HCT116 (cell line): ENCODE measurements at regions not wholly inside any gene's neighbourhood (a gene's known extent, or its start where the extent isn't known, plus 50 kb on each side); places are given as distances from the start of the nearest gene placed in this dataset.

Source experiments
- ATAC-seq: fragments of 200-7000 bp; cut with Tn5 transposase; 2 replicates; pipeline ENCODE4 v1.9.1; 2020; ENCODE audit warnings: mild to moderate bottlenecking, moderate library complexity
- BruUV-seq: library from RNA; stranded (reverse); fragments of 400-500 nt; replicated peaks from 2 replicates; lab custom pipeline; 2021; lab: Mats Ljungman, UMichigan
- CTCF ChIA-PET: fragments of 300-600 bp; sonication (Branson Sonifier 250); formaldehyde crosslinking; loops from one replicate; lab custom pipeline; 2021; ENCODE audit warnings: antibody characterized with exemption; lab: Charles Lee
- POLR2A ChIA-PET: fragments of 300-600, 350-600 bp; sonication (Branson Sonifier 250); formaldehyde crosslinking; loops from one replicate; lab custom pipeline; 2021; ENCODE audit warnings: antibody characterized with exemption; lab: Charles Lee
- RAD21 ChIA-PET, 2 experiments: fragments of 300-600 bp; sonication (Branson Sonifier 250); formaldehyde crosslinking; loops; one replicate each; lab custom pipeline; 2023; ENCODE audit warnings: low total read pairs in 2 of 2; ENCODE audit not compliant: uncharacterized antibody in 2 of 2, unreplicated experiment in 2 of 2, low non-redundant PET in 1 of 2; lab: Charles Lee
- DNase-seq: peaks from one replicate; pipeline ENCODE4 v3.0.0-alpha.2; 2010; ENCODE audit warnings: low read depth, low spot score
- H2AFZ ChIP-seq: fragments of 200-600 bp; shearing (Covaris generic), sonication (generic); 2 replicates; pipeline ENCODE4 v1.6.1; 2017; ENCODE audit warnings: low read depth, mixed run types, mixed read lengths, antibody characterized with exemption, low read length; ENCODE audit not compliant: poor library complexity, severe bottlenecking
- H3K27ac ChIP-seq: 2 replicates; pipeline ENCODE4 v1.5.1; 2012; ENCODE audit warnings: low read depth, low read length
- H3K27me3 ChIP-seq: fragments of 200-600 bp; sonication (generic); 2 replicates; pipeline ENCODE4 v1.6.1; 2016; ENCODE audit warnings: mixed run types, low read length, mixed read lengths; ENCODE audit not compliant: insufficient read depth
- H3K36me3 ChIP-seq, 2 experiments: fragments of 200-500 bp in 1 of 2; fragments of 200-600 bp in 1 of 2; sonication (Bioruptor generic) in 1 of 2; sonication (generic) in 1 of 2; 2 replicates each; pipeline versions ENCODE4 v1.5.1 to v1.6.1; 2014 to 2016; ENCODE audit warnings: low read length in 2 of 2, inconsistent platforms in 1 of 2, mixed read lengths in 1 of 2, mixed run types in 1 of 2; ENCODE audit not compliant: insufficient read depth in 2 of 2, control insufficient read depth in 1 of 2
- H3K4me1 ChIP-seq, 2 experiments: fragments of 200-600 bp in 1 of 2; sonication (generic) in 1 of 2; 2 replicates each; pipeline versions ENCODE4 v1.5.1 to v1.6.1; 2012 to 2017; ENCODE audit warnings: low read length in 2 of 2, inconsistent platforms in 1 of 2, mild to moderate bottlenecking in 1 of 2, mixed read lengths in 1 of 2, mixed run types in 1 of 2, moderate library complexity in 1 of 2; ENCODE audit not compliant: insufficient read depth in 2 of 2, control insufficient read depth in 1 of 2
- H3K4me2 ChIP-seq: fragments of 200-600 bp; sonication (generic); 2 replicates; pipeline ENCODE4 v1.6.1; 2017; ENCODE audit warnings: mixed run types, low read length, mixed read lengths
- H3K4me3 ChIP-seq, 2 experiments: fragments of 200-600 bp in 1 of 2; sonication (generic) in 1 of 2; replicated peaks in 1 of 2; 2 replicates each; pipeline ENCODE4 v1.5.1; 2011 to 2016; ENCODE audit warnings: low read length in 2 of 2, control low read depth in 1 of 2, low read depth in 1 of 2, mild to moderate bottlenecking in 1 of 2, mixed read lengths in 1 of 2, mixed run types in 1 of 2
- H3K79me2 ChIP-seq: fragments of 200-600 bp; sonication (generic); 2 replicates; pipeline ENCODE4 v1.6.1; 2017; ENCODE audit warnings: mild to moderate bottlenecking, mixed run types, low read length, moderate library complexity, mixed read lengths; ENCODE audit not compliant: insufficient read depth
- H3K9ac ChIP-seq: fragments of 200-600 bp; sonication (generic); 2 replicates; pipeline ENCODE4 v1.6.1; 2016; ENCODE audit warnings: low read length, mixed read lengths
- H3K9me2 ChIP-seq: fragments of 200-600 bp; sonication (generic), shearing (Covaris generic); 2 replicates; pipeline ENCODE4 v1.6.1; 2017; ENCODE audit warnings: mixed run types, mild to moderate bottlenecking, moderate library complexity; ENCODE audit not compliant: insufficient read depth
- H3K9me3 ChIP-seq, 2 experiments: fragments of 200-500 bp in 1 of 2; fragments of 200-600 bp in 1 of 2; sonication (Bioruptor generic) in 1 of 2; sonication (generic) in 1 of 2; 2 replicates each; pipeline ENCODE4 v1.6.1; 2014 to 2017; ENCODE audit warnings: low read length in 2 of 2, mixed read lengths in 2 of 2, inconsistent platforms in 1 of 2, low read depth in 1 of 2, mild to moderate bottlenecking in 1 of 2, mixed run types in 1 of 2, moderate library complexity in 1 of 2; ENCODE audit not compliant: control insufficient read depth in 1 of 2, insufficient read depth in 1 of 2
- H4K20me1 ChIP-seq: fragments of 200-600 bp; sonication (generic), shearing (Covaris generic); 2 replicates; pipeline ENCODE4 v1.6.1; 2017; ENCODE audit warnings: mixed run types, mild to moderate bottlenecking, moderate library complexity; ENCODE audit not compliant: insufficient read depth
- CEBPB ChIP-seq: IDR thresholded peaks from 2 replicates; pipeline ENCODE4 v1.6.1; 2012; ENCODE audit warnings: low read depth
- ELF1 ChIP-seq: IDR thresholded peaks from 2 replicates; pipeline ENCODE4 v1.6.1; 2012; ENCODE audit warnings: low read depth, borderline replicate concordance
- POLR2A ChIP-seq: IDR thresholded peaks from 2 replicates; pipeline ENCODE4 v1.7.0; 2011; ENCODE audit warnings: borderline replicate concordance; ENCODE audit not compliant: insufficient read depth, insufficient read length; ENCODE audit errors: extremely low read depth
- POLR2AphosphoS5 ChIP-seq: IDR thresholded peaks from 2 replicates; pipeline ENCODE4 v1.6.1; 2011; ENCODE audit warnings: mild to moderate bottlenecking, low read depth, low read length, moderate library complexity
- REST ChIP-seq: IDR thresholded peaks from 2 replicates; pipeline ENCODE4 v1.6.1; 2012; ENCODE audit warnings: low read depth
- SIN3A ChIP-seq: IDR thresholded peaks from 2 replicates; pipeline ENCODE4 v1.6.1; 2012; ENCODE audit warnings: low read depth
- SRF ChIP-seq: IDR thresholded peaks from 2 replicates; pipeline ENCODE4 v1.6.1; 2012; ENCODE audit warnings: low read depth
- YY1 ChIP-seq: IDR thresholded peaks from 2 replicates; pipeline ENCODE4 v1.6.1; 2011; ENCODE audit warnings: low read length, low read depth, moderate library complexity, mild to moderate bottlenecking; ENCODE audit not compliant: insufficient replicate concordance; ENCODE audit errors: extremely low read depth
- ZNF274 ChIP-seq: fragments of 200-500 bp; sonication (Bioruptor generic); IDR thresholded peaks from 2 replicates; pipeline ENCODE4 v1.6.1; 2014; ENCODE audit warnings: mild to moderate bottlenecking, low read depth, low read length, inconsistent platforms
- intact Hi-C: fragments of 100-400 bp; cut with micrococcal nuclease; formaldehyde crosslinking; loops from 2 replicates; pipeline ENCODE4 v1.10.0; 2022

DNA sequence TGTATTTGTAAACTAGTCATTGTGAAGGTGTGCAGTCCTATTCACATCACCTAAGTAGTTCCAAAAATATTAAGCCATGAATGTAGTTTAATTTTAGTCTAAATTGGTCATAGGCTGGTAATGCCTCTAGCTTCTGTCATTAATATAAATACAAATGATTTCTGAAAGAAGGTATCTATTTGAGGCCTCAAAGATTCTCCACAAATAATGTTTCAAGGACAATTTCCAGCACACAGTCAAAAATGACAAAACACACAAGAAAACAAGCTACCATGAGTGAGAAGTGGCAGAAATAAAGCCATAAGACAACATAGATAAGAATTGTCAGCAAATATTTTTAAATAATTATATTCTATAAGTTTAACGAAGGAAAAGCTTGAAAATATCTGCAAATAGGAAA lies 66.7 kb upstream of the PDK4 start:
- ChIA-PET CTCF (no interaction called here), POLR2A (no interaction called here), RAD21 (no interaction called here)
- no peaks in the 10 kb centered on the region for H3K9me2 ChIP-seq
- DNase-seq (no peak), ATAC-seq (no peak)
- H3K9ac ChIP-seq: no peak overlapping the region
- no peaks in the 10 kb centered on the region for H3K79me2 ChIP-seq
- intact Hi-C loops: no loop called here
- H3K9me3 ChIP-seq: no peaks in the 10 kb centered on the region
- H4K20me1 ChIP-seq: no peaks in the 10 kb centered on the region
- H3K4me1 ChIP-seq: no peaks in the 10 kb centered on the region
- H3K4me2 ChIP-seq: no peak overlapping the region
- TF ChIP-seq POLR2AphosphoS5 (no peak), ZNF274 (no peak), SIN3A (no peak), YY1 (no peak), CEBPB (no peak), SRF (no peak), POLR2A (no peak), ELF1 (no peak), REST (no peak)
- no peak overlapping the region for H2AFZ ChIP-seq
- no peak overlapping the region for H3K27ac ChIP-seq
- BruUV-seq: no TSS peak
- H3K36me3 ChIP-seq: no peaks in the 10 kb centered on the region
- no peak overlapping the region for H3K4me3 ChIP-seq
- no peaks in the 10 kb centered on the region for H3K27me3 ChIP-seq
